Activated naive CD8-positive, alpha-beta T cell treated with anti-CD3 and anti-CD28 coated beads, Interleukin-2, amount 50 U/mL, for 24 hours (primary cell): ENCODE measurements at regions not wholly inside any gene's neighbourhood (a gene's known extent, or its start where the extent isn't known, plus 50 kb on each side); places are given as distances from the start of the nearest gene placed in this dataset.

Experiments used
- ATAC-seq: fragments of 150-1000 bp; cut with Tn5 transposase; one replicate; pipeline ENCODE4 v1.10.0; 2021
- DNase-seq: peaks from one replicate; pipeline ENCODE4 v3.0.0; 2021
- H3K27ac Mint-ChIP-seq: one replicate; pipeline ENCODE4 v1.8.0; 2021; ENCODE audit warnings: mild to moderate bottlenecking, mixed read lengths
- H3K27me3 Mint-ChIP-seq: one replicate; pipeline ENCODE4 v1.8.0; 2021; ENCODE audit warnings: mixed read lengths
- H3K36me3 Mint-ChIP-seq: one replicate; pipeline ENCODE4 v1.8.0; 2021; ENCODE audit warnings: low read depth, mixed read lengths
- H3K4me1 Mint-ChIP-seq: one replicate; pipeline ENCODE4 v1.8.0; 2021; ENCODE audit warnings: mixed read lengths
- H3K4me3 Mint-ChIP-seq: one replicate; pipeline ENCODE4 v1.8.0; 2021; ENCODE audit warnings: mild to moderate bottlenecking, moderate library complexity, mixed read lengths
- H3K9me3 Mint-ChIP-seq: one replicate; pipeline ENCODE4 v1.8.0; 2021; ENCODE audit warnings: mixed read lengths

GRCh38 chr3:162317046-162317445 is 820.4 kb downstream of the OTOL1 start:
- no peak overlapping the region for H3K4me3 Mint-ChIP-seq
- no peaks in the 10 kb centered on the region for H3K27me3 Mint-ChIP-seq
- H3K4me1 Mint-ChIP-seq = no peaks in the 10 kb centered on the region
- DNase-seq (no peak), ATAC-seq (no peak)
- no peak overlapping the region for H3K27ac Mint-ChIP-seq
- peaks cover 3% of the 10 kb centered on the region for H3K9me3 Mint-ChIP-seq
- no peaks in the 10 kb centered on the region for H3K36me3 Mint-ChIP-seq

- Mint-ChIP-seq H3K27me3 (no peaks in the 10 kb centered on the region), H3K9me3 (peaks cover 16% of the 10 kb centered on the region), H3K4me3 (no peak overlapping the region), H3K27ac (no peak overlapping the region), H3K36me3 (no peaks in the 10 kb centered on the region), H3K4me1 (no peaks in the 10 kb centered on the region)
- no peak for ATAC-seq
- DNase-seq = no peak
Measured at GRCh38 chr3:162328649-162329048, 832.0 kb downstream of the OTOL1 start.

GRCh38 chr3:162329514-162329913 is 832.9 kb downstream of the OTOL1 start:
- no peaks in the 10 kb centered on the region for H3K36me3 Mint-ChIP-seq
- H3K27ac Mint-ChIP-seq = no peak overlapping the region
- no peak overlapping the region for H3K4me3 Mint-ChIP-seq
- no peak for DNase-seq
- H3K4me1 Mint-ChIP-seq = no peaks in the 10 kb centered on the region
- no peaks in the 10 kb centered on the region for H3K27me3 Mint-ChIP-seq
- no peak for ATAC-seq
- peaks cover 15% of the 10 kb centered on the region for H3K9me3 Mint-ChIP-seq

- Mint-ChIP-seq H3K9me3 (peaks cover 20% of the 10 kb centered on the region), H3K27me3 (no peaks in the 10 kb centered on the region), H3K4me1 (no peaks in the 10 kb centered on the region), H3K4me3 (no peak overlapping the region), H3K27ac (no peak overlapping the region), H3K36me3 (no peaks in the 10 kb centered on the region)
- ATAC-seq = no peak
- DNase-seq = no peak
Measured at GRCh38 chr3:162332344-162332743, 835.7 kb downstream of the OTOL1 start.

- Mint-ChIP-seq H3K4me1 (no peaks in the 10 kb centered on the region), H3K27ac (no peak overlapping the region), H3K9me3 (peaks cover 20% of the 10 kb centered on the region), H3K36me3 (no peaks in the 10 kb centered on the region), H3K27me3 (no peaks in the 10 kb centered on the region), H3K4me3 (no peak overlapping the region)
- DNase-seq = no peak
- no peak for ATAC-seq
Measured at GRCh38 chr3:162334537-162334936, 837.9 kb downstream of the OTOL1 start.

GRCh38 chr3:162337630-162338029 is 841.0 kb downstream of the OTOL1 start:
- Mint-ChIP-seq H3K9me3 (peaks cover 19% of the 10 kb centered on the region), H3K27me3 (no peaks in the 10 kb centered on the region), H3K27ac (no peak overlapping the region), H3K36me3 (no peaks in the 10 kb centered on the region), H3K4me1 (no peaks in the 10 kb centered on the region), H3K4me3 (no peak overlapping the region)
- no peak for ATAC-seq
- no peak for DNase-seq

- H3K27ac Mint-ChIP-seq = no peak overlapping the region
- ATAC-seq = no peak
- no peak for DNase-seq
- no peak overlapping the region for H3K4me3 Mint-ChIP-seq
- H3K27me3 Mint-ChIP-seq = no peaks in the 10 kb centered on the region
- H3K4me1 Mint-ChIP-seq = no peaks in the 10 kb centered on the region
- H3K9me3 Mint-ChIP-seq = peaks cover 14% of the 10 kb centered on the region
- no peaks in the 10 kb centered on the region for H3K36me3 Mint-ChIP-seq
Measured at GRCh38 chr3:162338514-162338913, 841.9 kb downstream of the OTOL1 start.

GRCh38 chr3:162348912-162349311 is 852.3 kb downstream of the OTOL1 start:
- H3K4me3 Mint-ChIP-seq = no peak overlapping the region

GRCh38 chr3:162353414-162353813 is 856.8 kb downstream of the OTOL1 start:
- H3K27me3 Mint-ChIP-seq = no peaks in the 10 kb centered on the region
- DNase-seq (no peak), ATAC-seq (no peak)
- no peaks in the 10 kb centered on the region for H3K36me3 Mint-ChIP-seq
- no peak overlapping the region for H3K4me3 Mint-ChIP-seq
- H3K27ac Mint-ChIP-seq = no peak overlapping the region
- H3K4me1 Mint-ChIP-seq = no peaks in the 10 kb centered on the region
- H3K9me3 Mint-ChIP-seq = peaks cover 3% of the 10 kb centered on the region

More at GRCh38 chr3:162348912-162349311, 852.3 kb downstream of the OTOL1 start:
- ATAC-seq (no peak), DNase-seq (no peak)
- H3K36me3 Mint-ChIP-seq = no peaks in the 10 kb centered on the region
- H3K27me3 Mint-ChIP-seq = no peaks in the 10 kb centered on the region
- no peaks in the 10 kb centered on the region for H3K9me3 Mint-ChIP-seq
- H3K27ac Mint-ChIP-seq = no peak overlapping the region
- no peaks in the 10 kb centered on the region for H3K4me1 Mint-ChIP-seq

- Mint-ChIP-seq H3K27ac (no peak overlapping the region), H3K4me3 (no peak overlapping the region), H3K9me3 (peaks cover 3% of the 10 kb centered on the region), H3K36me3 (no peaks in the 10 kb centered on the region), H3K4me1 (no peaks in the 10 kb centered on the region), H3K27me3 (no peaks in the 10 kb centered on the region)
- no peak for ATAC-seq
- DNase-seq = no peak
Measured at GRCh38 chr3:162354356-162354755, 857.7 kb downstream of the OTOL1 start.

- ATAC-seq (no peak), DNase-seq (no peak)
- Mint-ChIP-seq H3K9me3 (no peaks in the 10 kb centered on the region), H3K36me3 (no peaks in the 10 kb centered on the region), H3K27ac (no peak overlapping the region), H3K4me1 (no peaks in the 10 kb centered on the region), H3K4me3 (no peak overlapping the region), H3K27me3 (no peaks in the 10 kb centered on the region)
Measured at GRCh38 chr3:162365066-162365719, 868.6 kb downstream of the OTOL1 start.

- H3K27me3 Mint-ChIP-seq = no peaks in the 10 kb centered on the region
- ATAC-seq (no peak), DNase-seq (no peak)
- H3K4me1 Mint-ChIP-seq = no peaks in the 10 kb centered on the region
- H3K9me3 Mint-ChIP-seq = no peaks in the 10 kb centered on the region
- no peaks in the 10 kb centered on the region for H3K36me3 Mint-ChIP-seq
- no peak overlapping the region for H3K27ac Mint-ChIP-seq
- no peak overlapping the region for H3K4me3 Mint-ChIP-seq
Measured at GRCh38 chr3:162366166-162366766, 869.7 kb downstream of the OTOL1 start.

- Mint-ChIP-seq H3K36me3 (no peaks in the 10 kb centered on the region), H3K9me3 (no peaks in the 10 kb centered on the region), H3K27me3 (no peaks in the 10 kb centered on the region), H3K27ac (no peak overlapping the region), H3K4me1 (no peaks in the 10 kb centered on the region), H3K4me3 (no peak overlapping the region)
- no peak for DNase-seq
- no peak for ATAC-seq
Measured at GRCh38 chr3:162367429-162368260, 871.0 kb downstream of the OTOL1 start.

- DNase-seq = no peak
- no peak overlapping the region for H3K4me3 Mint-ChIP-seq
- no peaks in the 10 kb centered on the region for H3K36me3 Mint-ChIP-seq
- no peak for ATAC-seq
- no peaks in the 10 kb centered on the region for H3K27me3 Mint-ChIP-seq
- no peaks in the 10 kb centered on the region for H3K9me3 Mint-ChIP-seq
- H3K27ac Mint-ChIP-seq = no peak overlapping the region
- no peaks in the 10 kb centered on the region for H3K4me1 Mint-ChIP-seq
Measured at GRCh38 chr3:162368417-162368816, 871.8 kb downstream of the OTOL1 start.

- DNase-seq (no peak), ATAC-seq (no peak)
- Mint-ChIP-seq H3K27ac (no peak overlapping the region), H3K4me1 (no peaks in the 10 kb centered on the region), H3K9me3 (no peaks in the 10 kb centered on the region), H3K4me3 (no peak overlapping the region), H3K36me3 (no peaks in the 10 kb centered on the region), H3K27me3 (no peaks in the 10 kb centered on the region)
Measured at GRCh38 chr3:162369306-162369705, 872.7 kb downstream of the OTOL1 start.
